CD4-positive, alpha-beta T cell treated with Interleukin-1 beta for 1 hour (primary cell): ENCODE measurements at regions not wholly inside any gene's neighbourhood (a gene's known extent, or its start where the extent isn't known, plus 50 kb on each side); places are given as distances from the start of the nearest gene placed in this dataset.
"Not testable (repeated sequence)": the region's sequence is repeated elsewhere in the genome, so short reads cannot be mapped to it uniquely, and the experiment has no call there.

ENCODE experiments used
- DNase-seq, 2 donors: peaks; one replicate each; pipeline ENCODE4 v3.0.0-alpha.2; 2020 to 2022

DNA sequence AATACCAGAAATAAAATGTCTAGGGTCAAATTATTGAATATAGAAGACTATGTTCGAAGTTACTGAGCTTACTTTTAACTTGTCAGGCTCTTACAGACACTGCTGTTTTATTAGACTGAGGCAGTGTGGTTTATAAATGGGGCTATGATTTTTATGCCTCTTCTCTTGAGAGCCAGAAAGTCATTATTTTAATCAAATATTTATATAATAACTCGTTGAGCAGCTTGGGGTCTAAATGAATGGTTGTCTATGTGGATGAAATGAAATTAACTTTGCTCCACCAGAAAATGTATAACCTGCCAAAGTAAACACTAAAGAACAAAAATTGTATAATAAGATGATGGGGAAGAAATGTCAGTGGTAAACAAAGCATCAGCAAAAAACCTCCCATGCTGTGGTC, 175.6 kb upstream of the THSD7A start:
- no peak for DNase-seq

DNA sequence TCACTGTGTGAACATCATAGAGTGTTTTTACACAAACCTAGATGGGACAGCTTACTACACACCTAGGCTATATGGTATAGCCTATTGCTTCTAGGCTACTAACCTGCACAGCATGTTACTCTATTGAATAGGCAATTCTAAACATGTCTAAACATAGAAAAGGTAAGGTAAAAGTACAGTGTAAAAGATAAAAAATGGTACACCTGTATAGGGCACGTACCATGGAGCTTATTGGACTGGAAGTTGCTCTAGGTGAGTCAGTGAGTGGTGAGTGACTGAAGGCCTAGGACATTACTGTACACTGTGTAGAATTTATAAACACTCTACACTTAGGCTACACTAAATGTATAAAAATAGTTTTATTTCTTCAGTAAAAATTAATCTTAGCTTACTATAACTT, 182.0 kb upstream of the THSD7A start:
- DNase-seq = no peak

DNA sequence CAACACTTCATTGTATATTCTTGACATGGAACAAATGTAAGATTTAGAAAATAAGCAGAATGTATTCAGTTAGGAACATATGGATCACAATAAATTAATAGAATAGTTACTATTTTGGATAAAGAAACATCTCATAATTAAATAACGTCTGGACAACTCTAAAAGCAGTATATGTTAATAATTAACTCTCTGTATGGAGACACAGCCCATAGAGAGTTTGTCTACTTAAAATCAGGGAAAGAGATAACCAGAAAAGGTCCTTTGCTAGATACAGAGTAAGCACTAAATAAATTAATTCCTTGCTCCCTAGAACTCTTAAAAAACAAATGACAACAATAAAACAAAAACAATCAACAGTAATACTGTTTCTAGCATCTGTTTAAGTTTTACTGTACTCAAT, 184.4 kb upstream of the THSD7A start:
- DNase-seq = no peak

DNA sequence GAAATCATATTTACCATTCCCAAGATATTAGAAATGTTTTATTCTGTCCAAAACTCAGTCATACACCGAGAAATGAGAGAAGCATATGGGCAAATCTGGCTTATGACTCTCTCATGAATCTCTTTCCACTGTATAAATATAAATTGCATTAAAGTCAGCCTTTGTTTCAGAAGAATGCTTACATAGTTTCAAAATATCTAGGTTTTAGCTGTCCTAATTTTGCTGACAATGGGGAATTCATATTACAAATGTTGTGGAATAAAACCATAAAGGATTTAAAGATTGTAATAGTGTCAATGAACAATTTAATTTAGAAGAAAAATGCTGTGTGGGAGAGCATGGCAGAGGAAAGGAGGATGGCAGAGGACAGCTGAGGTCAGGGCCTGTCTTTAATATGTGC, 185.0 kb upstream of the THSD7A start:
- DNase-seq = no peak

DNA sequence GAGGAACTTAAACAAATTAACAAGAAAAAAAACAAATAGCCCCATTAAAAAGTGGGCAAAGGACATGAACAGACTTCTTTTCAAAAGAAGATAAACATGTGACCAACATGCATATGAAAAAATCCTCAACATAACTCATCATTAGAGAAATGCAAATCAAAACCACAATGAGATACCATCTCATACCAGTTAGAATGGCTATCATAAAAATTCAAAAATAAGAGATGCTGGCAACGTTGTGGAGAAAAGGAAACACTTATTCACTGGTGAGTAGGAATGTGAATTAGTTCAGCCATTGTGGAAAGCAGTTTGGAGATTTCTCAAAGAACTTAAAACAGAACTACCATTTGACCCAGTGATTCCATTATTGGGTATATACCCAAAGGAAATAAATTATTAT, 189.1 kb upstream of the TMEM106B start:
- not testable (repeated sequence) for DNase-seq

DNA sequence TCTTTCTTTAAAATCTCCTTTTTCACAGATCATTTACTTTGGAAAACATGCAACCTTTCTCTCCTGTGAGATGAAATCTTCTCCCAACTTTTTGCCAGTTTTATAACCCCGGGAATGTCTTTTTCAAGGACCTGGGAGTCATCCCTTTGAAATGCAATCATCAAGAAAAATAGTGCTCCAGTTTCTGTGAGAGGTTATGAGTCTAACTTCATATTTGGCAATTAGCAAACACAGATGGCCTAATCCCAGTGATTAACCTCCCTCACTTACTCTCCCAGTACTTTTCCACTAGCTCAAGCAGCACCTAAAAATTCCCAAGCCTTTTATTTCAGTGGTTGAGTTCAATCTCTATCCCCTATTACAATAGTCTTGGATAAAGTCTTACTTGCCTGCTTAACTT, 185.8 kb upstream of the TMEM106B start:
- no peak for DNase-seq

DNA sequence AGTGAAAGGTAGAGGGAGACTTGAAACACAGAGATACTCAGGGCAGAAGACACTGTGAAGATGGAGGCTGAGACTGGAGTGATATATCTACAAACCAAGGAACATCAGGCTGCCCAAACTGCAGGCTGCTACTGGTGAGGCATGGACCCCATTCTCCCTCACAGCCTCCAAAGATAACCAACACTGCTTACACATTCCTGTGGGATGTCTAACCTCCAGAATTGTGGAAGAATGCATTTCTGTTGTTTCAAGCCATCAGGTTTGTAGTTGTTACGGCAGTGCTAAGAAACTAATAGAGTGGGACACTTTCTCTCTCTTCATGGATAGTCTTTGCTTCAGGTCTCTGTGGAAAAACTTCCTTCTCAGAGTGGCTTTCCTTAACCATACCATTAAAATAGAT, 182.6 kb upstream of the TMEM106B start:
- DNase-seq = no peak

DNA sequence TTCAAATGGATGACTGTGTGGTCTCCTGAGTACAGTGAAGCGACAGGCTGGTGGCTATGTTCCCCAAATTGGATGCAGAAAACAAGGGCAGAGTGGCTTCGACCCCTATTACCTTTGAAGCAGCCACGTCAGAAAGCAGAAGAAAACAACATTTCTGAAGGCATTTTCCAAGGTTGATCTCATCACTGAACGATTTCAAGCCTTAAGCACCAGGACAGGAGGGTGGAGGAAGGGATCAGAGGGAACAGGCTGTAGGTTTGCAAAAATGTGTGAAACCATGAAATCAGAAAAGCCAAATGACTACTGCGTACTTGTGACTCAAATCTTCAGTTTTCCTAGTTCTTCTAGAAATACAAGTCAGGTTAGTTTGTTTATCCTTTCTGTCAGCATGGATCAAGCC, 181.0 kb upstream of the TMEM106B start:
- DNase-seq = no peak

DNA sequence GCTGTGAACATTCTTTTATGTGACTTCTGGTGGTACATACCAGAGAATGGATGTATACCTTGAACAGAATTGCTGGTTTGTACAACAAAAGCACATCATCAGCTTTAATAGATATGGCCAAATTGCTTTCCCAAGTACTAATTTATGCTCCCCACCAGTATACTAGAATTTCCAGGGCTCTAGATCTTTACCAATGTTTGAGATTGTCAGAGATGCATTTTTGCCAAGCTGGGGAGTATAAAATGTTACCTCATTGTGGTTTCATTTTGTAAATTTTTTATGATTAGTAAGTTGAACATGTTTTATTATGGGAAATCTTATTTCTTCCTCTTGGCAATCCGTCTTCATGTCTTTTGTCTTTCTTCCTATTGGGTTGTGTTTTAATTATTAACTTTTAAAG, 179.9 kb upstream of the TMEM106B start:
- DNase-seq = no peak

DNA sequence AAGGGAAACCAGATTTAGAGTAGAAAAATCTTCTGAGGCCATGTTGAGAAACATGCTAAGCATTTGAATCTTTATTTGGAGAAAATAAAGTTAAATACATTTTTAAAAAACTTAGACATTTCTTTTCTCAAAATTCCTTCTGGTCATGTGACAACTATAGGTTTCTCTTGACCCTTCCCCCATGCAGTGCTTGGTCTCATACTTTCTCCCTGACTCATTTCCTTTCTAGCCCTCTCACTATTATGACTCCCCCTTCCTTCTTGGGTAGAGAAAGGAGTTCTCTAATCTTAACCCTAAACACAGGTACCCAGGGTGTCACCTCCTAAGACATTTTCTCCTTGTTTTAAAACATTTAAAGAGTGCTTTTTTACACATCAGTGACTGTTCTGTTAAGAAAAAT, 179.5 kb upstream of the TMEM106B start:
- no peak for DNase-seq

DNA sequence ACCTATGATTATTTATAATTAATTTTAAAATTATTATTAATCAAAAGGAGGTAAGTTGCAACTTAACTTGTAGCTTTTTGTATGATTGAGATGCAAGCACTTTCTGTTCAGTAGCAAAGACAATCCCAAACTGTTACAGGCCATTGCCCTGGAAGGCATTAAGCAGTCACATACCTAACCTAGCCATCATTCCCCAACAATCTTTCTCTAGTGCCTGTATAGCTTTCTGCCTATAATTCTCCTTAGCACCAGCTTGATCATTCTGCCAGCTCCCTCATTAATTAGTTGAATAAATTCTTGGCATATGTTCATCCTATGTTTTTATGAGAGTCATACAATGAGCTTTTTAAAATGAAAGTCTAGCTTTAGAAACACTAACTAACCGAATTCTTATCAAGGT, 178.9 kb upstream of the TMEM106B start:
- DNase-seq = no peak

DNA sequence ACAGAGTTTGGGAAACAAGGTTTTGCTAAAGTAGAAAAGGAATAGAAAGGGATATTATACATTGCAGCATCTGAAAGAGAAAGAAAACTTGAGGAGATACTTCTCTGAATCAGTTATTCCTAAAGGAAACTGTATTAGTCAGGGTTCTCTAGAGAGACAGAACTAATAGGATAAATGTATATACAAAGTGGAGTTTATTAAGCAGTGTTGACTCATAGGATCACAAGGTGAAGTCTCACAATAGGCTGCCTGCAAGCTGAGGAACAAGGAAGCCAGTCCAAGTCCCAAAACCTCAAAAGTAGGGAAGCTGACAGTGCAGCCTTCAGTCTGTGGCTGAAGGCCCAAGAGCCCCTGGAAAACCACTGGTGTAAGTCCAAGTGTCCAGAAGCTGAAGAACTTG, 167.6 kb upstream of the TMEM106B start:
- not testable (repeated sequence) for DNase-seq

DNA sequence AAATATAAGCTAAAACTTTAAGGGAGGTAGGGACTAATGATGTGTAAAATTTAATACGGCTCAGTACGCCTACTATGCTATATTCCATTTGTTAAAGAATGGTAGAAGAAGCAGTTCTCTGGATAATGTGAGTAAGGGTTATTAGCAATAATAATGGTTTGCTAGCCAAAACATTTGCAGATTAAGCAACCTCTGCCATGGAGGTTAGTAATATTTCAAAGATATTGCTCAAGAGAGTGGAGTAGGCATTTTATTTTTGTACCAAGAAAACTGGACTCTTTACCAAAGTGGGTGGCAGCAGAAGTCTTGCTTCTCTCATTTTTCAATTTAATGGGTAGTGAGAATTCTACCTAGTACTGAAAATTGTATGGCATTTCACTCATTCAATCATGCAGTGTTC, 158.9 kb upstream of the TMEM106B start:
- DNase-seq = no peak

DNA sequence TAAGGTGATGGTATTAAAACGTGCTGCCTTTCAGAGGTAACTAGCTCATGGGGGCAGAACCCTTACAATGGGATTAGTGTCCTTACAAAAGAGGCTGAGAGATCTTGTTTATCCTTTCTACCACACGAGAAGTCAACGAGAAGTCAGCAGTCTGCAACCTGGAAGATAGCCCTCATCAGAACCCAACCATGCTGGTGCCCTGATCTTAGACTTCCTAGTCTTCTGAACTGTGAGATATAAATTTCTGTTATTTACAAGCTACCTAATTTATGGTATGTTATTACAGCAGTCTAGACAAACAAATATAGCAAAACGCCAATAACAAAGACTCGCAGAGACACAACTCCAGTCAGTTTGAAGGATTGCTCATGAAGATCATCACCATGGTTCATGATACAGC, 157.5 kb upstream of the TMEM106B start:
- no peak for DNase-seq

DNA sequence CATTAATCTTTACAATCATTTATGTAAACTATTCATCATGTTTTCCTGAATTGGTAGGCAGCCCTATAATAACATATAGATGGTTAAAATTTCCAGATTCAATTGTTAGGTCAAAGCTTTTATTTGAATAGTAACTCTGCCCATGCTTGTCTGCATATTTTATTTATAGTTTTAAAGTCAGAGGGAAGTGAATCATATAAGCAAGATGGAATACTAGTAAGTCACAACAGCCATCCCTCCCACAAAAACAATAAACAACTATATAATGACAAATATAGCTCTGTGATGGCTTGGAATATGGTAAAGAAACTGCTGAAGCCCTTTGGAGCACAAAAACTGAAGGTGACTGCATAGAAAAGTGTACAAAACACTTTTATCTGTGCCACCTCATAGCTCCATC, 156.3 kb upstream of the TMEM106B start:
- DNase-seq = no peak

DNA sequence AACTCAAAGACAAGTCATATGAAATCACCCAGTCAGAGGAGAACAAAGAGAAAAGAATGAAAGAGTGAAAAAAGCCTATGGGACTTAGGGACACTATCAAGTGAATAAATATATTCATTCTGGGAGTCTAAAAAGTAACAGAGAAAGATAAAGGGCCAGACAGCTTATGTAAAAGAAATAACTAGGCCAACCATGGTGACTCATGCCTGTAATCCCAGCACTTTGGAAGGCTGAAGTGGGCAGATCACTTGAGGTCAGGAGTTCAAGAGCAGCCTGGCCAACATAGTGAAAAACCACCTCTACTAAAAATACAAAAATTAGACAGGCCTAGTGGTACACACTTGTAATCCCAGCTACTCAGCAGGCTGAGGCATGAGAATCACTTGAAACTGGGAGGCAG, 154.7 kb upstream of the TMEM106B start:
- no peak for DNase-seq

DNA sequence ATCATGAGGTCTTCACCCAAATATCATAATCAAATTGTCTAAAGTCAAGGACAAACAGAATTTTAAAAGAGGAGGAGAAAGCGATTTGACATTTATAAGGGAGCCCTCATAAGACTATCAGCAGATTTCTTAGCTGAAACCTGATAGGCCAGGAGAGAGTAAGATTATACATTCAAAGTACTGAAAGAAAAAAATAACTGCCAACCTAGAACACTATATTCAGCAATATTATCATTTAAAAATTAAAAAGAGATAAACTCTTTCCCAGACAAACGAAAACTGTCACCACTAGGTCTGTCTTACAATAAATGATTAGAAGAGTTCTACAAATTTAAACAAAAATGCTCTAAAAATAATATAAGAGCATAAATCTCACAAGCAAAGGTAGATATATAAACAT, 154.1 kb upstream of the TMEM106B start:
- no peak for DNase-seq

DNA sequence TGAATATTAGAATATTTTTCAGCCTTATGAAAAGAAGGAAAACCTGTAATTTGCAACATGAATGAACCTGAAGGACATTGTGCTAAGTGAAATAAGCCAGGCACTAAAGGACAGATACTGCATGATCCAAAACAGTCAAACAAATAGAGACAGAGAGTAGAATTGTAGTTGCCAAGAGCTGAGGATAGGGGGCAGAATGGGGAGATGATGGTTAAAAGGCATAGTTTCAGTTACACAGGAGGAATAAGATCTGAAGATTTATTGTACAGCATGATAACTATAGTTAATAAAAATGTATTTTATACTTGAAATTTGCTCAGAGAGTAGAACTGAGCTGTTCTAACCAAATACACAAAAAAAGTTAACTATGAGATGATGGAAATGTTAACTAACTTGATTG, 149.0 kb upstream of the TMEM106B start:
- DNase-seq = no peak

DNA sequence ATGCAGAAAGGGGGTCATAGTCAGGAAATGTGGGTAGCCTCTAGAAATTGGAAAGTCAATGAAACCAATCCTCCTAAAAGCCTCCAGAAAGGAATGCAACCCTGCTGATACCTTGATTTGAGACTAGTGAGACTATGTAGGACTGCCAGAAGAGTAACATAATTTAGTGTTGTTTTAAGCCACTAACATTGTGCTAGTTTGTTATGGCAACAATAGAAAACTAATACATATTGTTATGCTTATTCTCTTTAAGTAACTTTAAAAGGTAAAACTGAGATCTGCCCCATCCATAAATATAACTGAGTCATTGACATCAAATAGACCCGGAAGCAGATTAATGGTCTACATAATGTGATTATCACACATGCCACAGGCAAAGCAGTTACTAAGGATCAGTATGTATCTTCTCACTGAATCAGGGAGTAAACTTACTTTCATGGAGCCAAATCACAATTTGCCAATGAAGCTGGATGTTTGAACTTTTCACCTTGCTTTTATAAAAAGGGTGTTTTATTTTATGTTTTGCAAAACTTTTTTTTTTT, 146.4 kb upstream of the TMEM106B start:
- no peak for DNase-seq

DNA sequence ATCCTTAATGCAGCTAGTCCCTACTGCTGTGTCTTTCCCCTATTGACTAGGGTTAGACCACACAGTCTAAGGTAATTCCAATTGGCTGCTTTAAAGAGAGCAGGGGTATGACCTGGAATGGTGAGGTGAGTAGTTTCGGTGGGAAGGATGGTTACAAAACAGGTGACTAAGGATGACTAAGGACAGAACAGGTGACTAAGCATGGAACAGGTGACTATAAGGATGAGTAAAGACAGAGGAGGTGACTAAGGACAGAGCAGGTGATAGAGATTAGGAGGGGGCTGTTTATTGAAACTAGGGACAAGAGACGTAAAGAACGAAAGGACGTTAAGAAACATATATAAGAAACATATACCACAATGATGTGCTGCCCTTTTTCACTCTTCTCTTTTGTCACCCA, 145.1 kb upstream of the TMEM106B start:
- DNase-seq = no peak

DNA sequence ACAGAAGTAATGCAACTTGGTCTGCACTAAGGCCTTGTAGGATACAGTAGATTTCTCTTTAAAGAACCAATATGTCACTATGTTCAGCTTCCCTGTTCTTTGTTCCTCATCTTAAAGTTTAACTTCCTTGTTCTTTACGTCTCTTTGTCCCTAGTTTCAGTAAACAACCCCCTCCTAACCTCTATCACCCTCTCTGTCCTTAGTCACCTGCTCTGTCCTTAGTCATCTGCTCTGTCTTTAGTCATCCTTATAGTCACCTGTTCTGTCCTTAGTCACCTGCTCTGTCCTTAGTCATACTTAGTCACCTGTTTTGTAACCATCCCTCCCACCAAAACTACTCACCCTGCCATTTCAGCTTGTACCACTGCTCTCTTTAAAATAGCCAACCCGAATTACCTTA, 144.6 kb upstream of the TMEM106B start:
- no peak for DNase-seq

DNA sequence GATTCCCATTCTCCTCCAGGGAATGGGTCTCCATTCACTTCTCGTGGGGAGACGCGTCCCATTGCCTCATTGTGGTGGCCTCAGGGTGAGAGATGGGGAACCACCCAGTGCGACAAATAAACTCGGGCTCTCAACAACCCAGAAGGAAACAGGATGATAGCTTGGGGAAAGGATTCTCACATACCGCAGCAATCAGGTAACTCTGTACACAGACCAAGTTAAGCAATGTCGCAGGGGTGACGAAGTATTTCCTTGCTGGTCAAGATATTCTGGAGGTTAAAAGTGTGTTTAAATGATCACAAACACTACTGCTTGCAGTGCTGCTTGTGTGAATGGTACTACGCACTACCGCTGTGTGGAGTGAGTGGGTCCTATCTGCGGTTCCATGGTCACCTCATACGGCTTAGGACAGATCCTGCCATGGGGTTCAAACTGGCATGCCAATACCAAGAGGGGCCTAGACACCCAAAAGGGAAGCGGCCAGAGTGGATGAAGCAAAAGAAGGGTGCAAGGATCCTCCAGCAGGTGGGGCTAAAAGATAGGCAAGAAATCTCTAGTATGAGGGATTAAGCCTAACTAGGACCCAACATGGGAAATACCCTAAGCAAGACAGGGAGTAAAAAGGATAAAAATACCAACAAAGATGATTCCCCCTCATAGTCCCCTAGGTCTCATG, 143.8 kb upstream of the TMEM106B start:
- DNase-seq = peak; percentile 43 to 71

DNA sequence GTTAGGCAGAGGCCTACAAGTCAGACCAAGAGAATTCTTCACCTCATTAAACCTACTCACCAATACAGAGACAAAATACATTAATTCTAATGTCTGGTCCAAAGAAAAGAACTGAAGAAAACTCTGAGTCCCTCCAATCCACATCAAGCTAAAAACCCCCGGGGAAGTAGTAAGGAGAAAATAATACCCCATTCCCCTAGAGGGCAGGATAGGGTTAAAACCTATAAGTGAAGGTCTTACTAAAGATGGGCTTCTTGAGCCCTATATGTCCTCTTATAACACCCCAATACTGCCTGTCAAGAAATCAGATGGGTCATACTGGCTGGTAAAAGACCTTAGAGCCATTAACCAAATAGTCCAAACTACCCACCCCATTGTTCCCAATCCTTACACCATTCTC, 141.3 kb upstream of the TMEM106B start:
- no peak for DNase-seq

DNA sequence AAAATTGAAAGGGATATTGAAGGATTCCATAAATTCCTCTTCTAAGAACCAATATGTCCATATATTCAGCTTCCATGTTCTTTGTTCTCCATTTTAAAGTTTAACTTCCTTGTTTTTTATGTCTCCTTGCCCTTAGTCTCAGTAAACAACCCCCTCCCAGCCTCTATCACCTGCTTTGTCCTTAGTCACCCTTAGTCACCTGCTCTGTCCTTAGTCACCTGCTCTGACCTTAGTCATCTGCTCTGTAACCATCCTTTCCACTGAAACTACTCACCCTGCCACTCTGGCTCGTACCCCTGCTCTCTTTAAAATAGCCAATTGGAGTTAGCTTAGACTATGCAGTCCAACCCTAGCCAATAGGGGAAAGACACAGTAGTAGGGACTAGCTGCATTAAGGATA, 136.2 kb upstream of the TMEM106B start:
- DNase-seq = no peak

DNA sequence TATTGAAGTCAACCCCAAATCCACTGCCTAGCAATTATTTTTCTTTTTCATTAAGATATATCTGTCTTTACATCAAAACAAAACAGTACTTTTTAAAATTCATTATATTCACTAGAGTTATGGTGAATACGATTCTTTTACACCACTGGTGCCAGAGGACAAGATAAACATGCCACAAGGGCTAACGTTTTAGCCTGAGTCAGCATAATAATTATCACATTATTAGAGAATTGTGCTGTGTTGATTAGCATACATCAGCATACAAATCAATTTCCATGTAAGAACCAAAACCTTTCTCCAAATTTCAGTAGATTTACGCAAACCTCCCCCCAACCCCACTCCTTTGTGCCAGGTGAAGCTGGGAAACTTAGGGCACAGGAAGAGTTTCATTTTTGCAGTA, 131.1 kb upstream of the TMEM106B start:
- DNase-seq = no peak

DNA sequence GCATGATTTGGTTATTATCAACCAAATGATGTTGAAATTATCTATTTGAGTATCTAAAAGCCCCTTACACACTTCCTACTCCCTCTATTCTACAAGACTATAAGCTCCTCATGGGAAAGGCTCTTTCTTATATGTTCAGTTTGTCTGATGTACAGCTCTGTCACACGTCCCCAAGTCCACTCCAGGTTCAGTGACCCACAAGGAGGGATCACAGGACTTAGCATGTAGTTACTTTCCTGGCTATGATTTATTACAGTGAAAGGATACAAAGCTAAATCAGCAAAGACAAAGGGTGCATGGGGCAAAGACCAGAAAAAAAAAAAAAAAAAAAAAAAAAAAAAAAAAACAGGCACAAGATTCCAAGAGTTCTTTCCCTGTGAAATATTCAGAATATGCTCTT, 125.6 kb upstream of the TMEM106B start:
- DNase-seq = no peak
